ENCODE measurements at regions not wholly inside any gene's neighbourhood (a gene's known extent, or its start where the extent isn't known, plus 50 kb on each side); places are given as distances from the start of the nearest gene placed in this dataset.

- peaks cover 2% of the 10 kb centered on the region for H3K9me3 ChIP-seq (ENCODE audit: control insufficient read depth, low read length)
- H3K27me3 ChIP-seq (ENCODE audit: control insufficient read depth in 1 of 2, insufficient read depth in 2 of 2, low read length in 1 of 2), result no peaks in the 10 kb centered on the region
- no peak overlapping the region for H3K4me3 ChIP-seq (ENCODE audit: low read length in 2 of 2)
- DNase-seq (no peak), ATAC-seq (ENCODE audit: low FRiP score) (no peak)
- H3K4me1 ChIP-seq (ENCODE audit: control insufficient read depth in 1 of 2, insufficient read depth in 2 of 2, low read length in 2 of 2), result no peaks in the 10 kb centered on the region
- WGBS, 2 donors, result 71 to 72% methylated on average over 3 of the region's 3 CpGs
- H3K27ac ChIP-seq (ENCODE audit: low read depth in 1 of 2, low read length in 2 of 2), result no peak overlapping the region
- intact Hi-C loops (cut with DNase I), result no loop called here
- no peaks in the 10 kb centered on the region for H3K36me3 ChIP-seq (ENCODE audit: control insufficient read depth in 1 of 2, insufficient read depth in 2 of 2, low read length in 1 of 2)
Observed at GRCh38 chr3:16033889-16034687, 140.4 kb upstream of the GALNT15 start.

- intact Hi-C loops (cut with DNase I), result loop anchor here in 1 of 2 donors (10.0 kb wide), 1 partner anchor 226 kb away; no protein-coding TSS in a partner anchor
- no peaks in the 10 kb centered on the region for H3K4me1 ChIP-seq (ENCODE audit: control insufficient read depth in 1 of 2, insufficient read depth in 2 of 2, low read length in 2 of 2)
- H3K36me3 ChIP-seq (ENCODE audit: control insufficient read depth in 1 of 2, insufficient read depth in 2 of 2, low read length in 1 of 2), result no peaks in the 10 kb centered on the region
- H3K9me3 ChIP-seq (ENCODE audit: control insufficient read depth, low read length), result no peaks in the 10 kb centered on the region
- no peak for ATAC-seq (ENCODE audit: low FRiP score)
- no peak for DNase-seq
- WGBS, 2 donors, result 93 to 97% methylated on average over 2 of the region's 2 CpGs
- H3K27ac ChIP-seq (ENCODE audit: low read depth in 1 of 2, low read length in 2 of 2), result no peak overlapping the region
- no peak overlapping the region for H3K4me3 ChIP-seq (ENCODE audit: low read length in 2 of 2)
- H3K27me3 ChIP-seq (ENCODE audit: control insufficient read depth in 1 of 2, insufficient read depth in 2 of 2, low read length in 1 of 2), result no peaks in the 10 kb centered on the region
Observed at GRCh38 chr3:16040991-16041390, 133.5 kb upstream of the GALNT15 start.

- H3K4me1 ChIP-seq (ENCODE audit: control insufficient read depth in 1 of 2, insufficient read depth in 2 of 2, low read length in 2 of 2), result no peaks in the 10 kb centered on the region
- WGBS, 2 donors, result 8% methylated on average over 5 of the region's 5 CpGs
- no peak overlapping the region for H3K27ac ChIP-seq (ENCODE audit: low read depth in 1 of 2, low read length in 2 of 2)
- H3K9me3 ChIP-seq (ENCODE audit: control insufficient read depth, low read length), result no peaks in the 10 kb centered on the region
- intact Hi-C loops (cut with DNase I), result loop anchor here (1.0 to 10.0 kb wide), 5 partner anchors 130 to 234 kb away; no protein-coding TSS in a partner anchor
- H3K36me3 ChIP-seq (ENCODE audit: control insufficient read depth in 1 of 2, insufficient read depth in 2 of 2, low read length in 1 of 2), result no peaks in the 10 kb centered on the region
- DNase-seq (no peak), ATAC-seq (ENCODE audit: low FRiP score) (peak; percentile 87)
- H3K4me3 ChIP-seq (ENCODE audit: low read length in 2 of 2), result no peak overlapping the region
- no peaks in the 10 kb centered on the region for H3K27me3 ChIP-seq (ENCODE audit: control insufficient read depth in 1 of 2, insufficient read depth in 2 of 2, low read length in 1 of 2)
Observed at GRCh38 chr3:16048435-16049318, 125.8 kb upstream of the GALNT15 start.

- Histone ChIP-seq H3K9me3 (ENCODE audit: control insufficient read depth, low read length) (no peaks in the 10 kb centered on the region), H3K4me1 (ENCODE audit: control insufficient read depth in 1 of 2, insufficient read depth in 2 of 2, low read length in 2 of 2) (no peaks in the 10 kb centered on the region), H3K4me3 (ENCODE audit: low read length in 2 of 2) (no peak overlapping the region), H3K27ac (ENCODE audit: low read depth in 1 of 2, low read length in 2 of 2) (no peak overlapping the region), H3K36me3 (ENCODE audit: control insufficient read depth in 1 of 2, insufficient read depth in 2 of 2, low read length in 1 of 2) (no peaks in the 10 kb centered on the region), H3K27me3 (ENCODE audit: control insufficient read depth in 1 of 2, insufficient read depth in 2 of 2, low read length in 1 of 2) (no peaks in the 10 kb centered on the region)
- DNase-seq, result no peak
- 88% methylated on average over 16 of the region's 16 CpGs for WGBS, 2 donors
- ATAC-seq (ENCODE audit: low FRiP score), result peak; percentile 40
- intact Hi-C loops (cut with DNase I), result loop anchor here in 1 of 2 donors (5.0 kb wide), 1 partner anchor 196 kb away; no protein-coding TSS in a partner anchor
Observed at GRCh38 chr3:16050641-16051467, 123.6 kb upstream of the GALNT15 start.

- ATAC-seq (ENCODE audit: low FRiP score) (no peak), DNase-seq (no peak)
- Histone ChIP-seq H3K27ac (ENCODE audit: low read depth in 1 of 2, low read length in 2 of 2) (no peak overlapping the region), H3K36me3 (ENCODE audit: control insufficient read depth in 1 of 2, insufficient read depth in 2 of 2, low read length in 1 of 2) (no peaks in the 10 kb centered on the region), H3K27me3 (ENCODE audit: control insufficient read depth in 1 of 2, insufficient read depth in 2 of 2, low read length in 1 of 2) (no peaks in the 10 kb centered on the region), H3K4me1 (ENCODE audit: control insufficient read depth in 1 of 2, insufficient read depth in 2 of 2, low read length in 2 of 2) (no peaks in the 10 kb centered on the region), H3K9me3 (ENCODE audit: control insufficient read depth, low read length) (no peaks in the 10 kb centered on the region), H3K4me3 (ENCODE audit: low read length in 2 of 2) (no peak overlapping the region)
- 68 to 81% methylated on average over 4 of the region's 4 CpGs for WGBS, 2 donors
- intact Hi-C loops (cut with DNase I), result loop anchor here in 1 of 2 donors (5.0 kb wide), 1 partner anchor 196 kb away; no protein-coding TSS in a partner anchor
Observed at GRCh38 chr3:16051691-16052090, 122.8 kb upstream of the GALNT15 start.

- Histone ChIP-seq H3K4me3 (ENCODE audit: low read length in 2 of 2) (no peak overlapping the region), H3K36me3 (ENCODE audit: control insufficient read depth in 1 of 2, insufficient read depth in 2 of 2, low read length in 1 of 2) (no peaks in the 10 kb centered on the region), H3K4me1 (ENCODE audit: control insufficient read depth in 1 of 2, insufficient read depth in 2 of 2, low read length in 2 of 2) (no peaks in the 10 kb centered on the region), H3K27me3 (ENCODE audit: control insufficient read depth in 1 of 2, insufficient read depth in 2 of 2, low read length in 1 of 2) (no peaks in the 10 kb centered on the region), H3K9me3 (ENCODE audit: control insufficient read depth, low read length) (no peaks in the 10 kb centered on the region), H3K27ac (ENCODE audit: low read depth in 1 of 2, low read length in 2 of 2) (no peak overlapping the region)
- no peak for DNase-seq
- ATAC-seq (ENCODE audit: low FRiP score), result no peak
- intact Hi-C loops (cut with DNase I), result loop anchor here in 1 of 2 donors (5.0 kb wide), 1 partner anchor 194 kb away; no protein-coding TSS in a partner anchor
Observed at GRCh38 chr3:16052964-16053363, 121.5 kb upstream of the GALNT15 start.

GRCh38 chr3:16053794-16054193, 120.7 kb upstream of the GALNT15 start:
- no peaks in the 10 kb centered on the region for H3K36me3 ChIP-seq (ENCODE audit: control insufficient read depth in 1 of 2, insufficient read depth in 2 of 2, low read length in 1 of 2)
- H3K4me1 ChIP-seq (ENCODE audit: control insufficient read depth in 1 of 2, insufficient read depth in 2 of 2, low read length in 2 of 2), result no peaks in the 10 kb centered on the region
- H3K4me3 ChIP-seq (ENCODE audit: low read length in 2 of 2), result no peak overlapping the region
- H3K27ac ChIP-seq (ENCODE audit: low read depth in 1 of 2, low read length in 2 of 2), result no peak overlapping the region
- no peaks in the 10 kb centered on the region for H3K9me3 ChIP-seq (ENCODE audit: control insufficient read depth, low read length)
- H3K27me3 ChIP-seq (ENCODE audit: control insufficient read depth in 1 of 2, insufficient read depth in 2 of 2, low read length in 1 of 2), result no peaks in the 10 kb centered on the region
- intact Hi-C loops (cut with DNase I), result loop anchor here in 1 of 2 donors (5.0 kb wide), 1 partner anchor 194 kb away; no protein-coding TSS in a partner anchor
- DNase-seq (no peak), ATAC-seq (ENCODE audit: low FRiP score) (no peak)

GRCh38 chr3:16055606-16056211, 118.8 kb upstream of the GALNT15 start:
- DNase-seq (no peak), ATAC-seq (ENCODE audit: low FRiP score) (peak; percentile 9)
- Histone ChIP-seq H3K36me3 (ENCODE audit: control insufficient read depth in 1 of 2, insufficient read depth in 2 of 2, low read length in 1 of 2) (no peaks in the 10 kb centered on the region), H3K27me3 (ENCODE audit: control insufficient read depth in 1 of 2, insufficient read depth in 2 of 2, low read length in 1 of 2) (no peaks in the 10 kb centered on the region), H3K27ac (ENCODE audit: low read depth in 1 of 2, low read length in 2 of 2) (peak overlapping the region; percentile 74 to 98), H3K4me3 (ENCODE audit: low read length in 2 of 2) (peak overlapping the region in 1 of 2 donors; percentile 36), H3K4me1 (ENCODE audit: control insufficient read depth in 1 of 2, insufficient read depth in 2 of 2, low read length in 2 of 2) (peaks cover under 1 to 5% of the 10 kb centered on the region in 2 donors), H3K9me3 (ENCODE audit: control insufficient read depth, low read length) (no peaks in the 10 kb centered on the region)
- intact Hi-C loops (cut with DNase I), result no loop called here
- 7 to 13% methylated on average over 7 of the region's 7 CpGs for WGBS, 2 donors
